ENCODE measurements at regions not wholly inside any gene's neighbourhood (a gene's known extent, or its start where the extent isn't known, plus 50 kb on each side); places are given as distances from the start of the nearest gene placed in this dataset.

GRCh38 chr17:69703751-69704150 is 289.3 kb downstream of the MAP2K6 start:
- TF ChIP-seq EZH2phosphoT487 (conservative IDR thresholded peaks at IDR 0.05; ENCODE audit: low read length): no peak
- no peak for TF ChIP-seq CTCF (IDR thresholded peaks at IDR 0.05; ENCODE audit: insufficient read depth, low read length, poor library complexity, severe bottlenecking)
- no peak overlapping the region for H2AFZ ChIP-seq (ENCODE audit: low read depth, low read length, severe bottlenecking)
- H3K9me2 ChIP-seq (replicated peaks; ENCODE audit: insufficient read depth, low read length): no peaks in the 10 kb centered on the region
- H3K4me2 ChIP-seq (ENCODE audit: low read depth, low read length, poor library complexity, severe bottlenecking): no peak overlapping the region
- H3K9ac ChIP-seq (ENCODE audit: low read length): no peak overlapping the region
- H3K4me3 ChIP-seq (ENCODE audit: insufficient read depth, low read length, poor library complexity, severe bottlenecking): no peak overlapping the region
- no peaks in the 10 kb centered on the region for H3K27me3 ChIP-seq (ENCODE audit: low read length)
- no peaks in the 10 kb centered on the region for H3K79me2 ChIP-seq (ENCODE audit: insufficient read depth, low read length)
- peaks cover 15% of the 10 kb centered on the region; the same call in 1 of the 2 replicates for H3K9me3 ChIP-seq (ENCODE audit: insufficient read depth, low read length)
- no peak overlapping the region for H3K27ac ChIP-seq (ENCODE audit: low read depth, low read length)
- H4K20me1 ChIP-seq (ENCODE audit: low read depth, low read length): no peaks in the 10 kb centered on the region
- no peaks in the 10 kb centered on the region for H3F3A ChIP-seq (ENCODE audit: insufficient read depth)
- H3K36me3 ChIP-seq (ENCODE audit: low read length): no peaks in the 10 kb centered on the region

- TF ChIP-seq EZH2phosphoT487 (conservative IDR thresholded peaks at IDR 0.05; ENCODE audit: low read length): no peak
- TF ChIP-seq CTCF (IDR thresholded peaks at IDR 0.05; ENCODE audit: insufficient read depth, low read length, poor library complexity, severe bottlenecking): no peak
Measured at GRCh38 chr17:69704935-69705334, 290.4 kb downstream of the MAP2K6 start.

GRCh38 chr17:69706127-69706526 is 291.6 kb downstream of the MAP2K6 start:
- no peak overlapping the region for H3K27ac ChIP-seq (ENCODE audit: low read depth, low read length)
- H3K9me3 ChIP-seq (ENCODE audit: insufficient read depth, low read length): no peaks in the 10 kb centered on the region
- no peaks in the 10 kb centered on the region for H3K27me3 ChIP-seq (ENCODE audit: low read length)
- TF ChIP-seq CTCF (IDR thresholded peaks at IDR 0.05; ENCODE audit: insufficient read depth, low read length, poor library complexity, severe bottlenecking) (no peak), EZH2phosphoT487 (conservative IDR thresholded peaks at IDR 0.05; ENCODE audit: low read length) (no peak)
- H3K36me3 ChIP-seq (ENCODE audit: low read length): no peaks in the 10 kb centered on the region
- H3K9me2 ChIP-seq (replicated peaks; ENCODE audit: insufficient read depth, low read length): no peaks in the 10 kb centered on the region
- H3K79me2 ChIP-seq (ENCODE audit: insufficient read depth, low read length): no peaks in the 10 kb centered on the region
- H2AFZ ChIP-seq (ENCODE audit: low read depth, low read length, severe bottlenecking): no peak overlapping the region
- H3F3A ChIP-seq (ENCODE audit: insufficient read depth): no peaks in the 10 kb centered on the region
- H3K4me3 ChIP-seq (ENCODE audit: insufficient read depth, low read length, poor library complexity, severe bottlenecking): no peak overlapping the region
- no peak overlapping the region for H3K9ac ChIP-seq (ENCODE audit: low read length)
- H4K20me1 ChIP-seq (ENCODE audit: low read depth, low read length): no peaks in the 10 kb centered on the region
- no peak overlapping the region for H3K4me2 ChIP-seq (ENCODE audit: low read depth, low read length, poor library complexity, severe bottlenecking)

More at GRCh38 chr17:69704935-69705334, 290.4 kb downstream of the MAP2K6 start:
- Histone ChIP-seq H3K9me2 (replicated peaks; ENCODE audit: insufficient read depth, low read length) (no peaks in the 10 kb centered on the region), H3K9me3 (ENCODE audit: insufficient read depth, low read length) (peaks cover 3% of the 10 kb centered on the region; the same call in 1 of the 2 replicates), H3K27ac (ENCODE audit: low read depth, low read length) (no peak overlapping the region), H3K4me2 (ENCODE audit: low read depth, low read length, poor library complexity, severe bottlenecking) (no peak overlapping the region), H3K9ac (ENCODE audit: low read length) (no peak overlapping the region), H2AFZ (ENCODE audit: low read depth, low read length, severe bottlenecking) (no peak overlapping the region), H4K20me1 (ENCODE audit: low read depth, low read length) (no peaks in the 10 kb centered on the region), H3K27me3 (ENCODE audit: low read length) (no peaks in the 10 kb centered on the region), H3F3A (ENCODE audit: insufficient read depth) (no peaks in the 10 kb centered on the region), H3K4me3 (ENCODE audit: insufficient read depth, low read length, poor library complexity, severe bottlenecking) (no peak overlapping the region), H3K79me2 (ENCODE audit: insufficient read depth, low read length) (no peaks in the 10 kb centered on the region), H3K36me3 (ENCODE audit: low read length) (no peaks in the 10 kb centered on the region)

All from SU-DHL-6 (cell line).